Karpas-422 (cell line): ENCODE measurements at regions not wholly inside any gene's neighbourhood (a gene's known extent, or its start where the extent isn't known, plus 50 kb on each side); places are given as distances from the start of the nearest gene placed in this dataset.
"Not testable (repeated sequence)": the region's sequence is repeated elsewhere in the genome, so short reads cannot be mapped to it uniquely, and the experiment has no call there.

Experiments
- DNase-seq: peaks from one replicate; pipeline ENCODE4 v3.0.0-alpha.2; 2015
- H2AFZ ChIP-seq: fragments of 200-600 bp; sonication (generic); 2 replicates; pipeline ENCODE4 v1.6.1; 2014; ENCODE audit warnings: antibody characterized with exemption, low read length, mixed read lengths
- H3K27ac ChIP-seq: fragments of 200-600 bp; sonication (generic); 2 replicates; pipeline ENCODE4 v1.5.1; 2014; ENCODE audit warnings: mild to moderate bottlenecking, low read length, moderate library complexity
- H3K27me3 ChIP-seq: fragments of 200-600 bp; sonication (generic); 2 replicates; pipeline ENCODE4 v1.6.1; 2014; ENCODE audit warnings: low read length, mixed read lengths
- H3K36me3 ChIP-seq: fragments of 200-600 bp; sonication (generic); 2 replicates; pipeline ENCODE4 v1.6.1; 2014; ENCODE audit warnings: low read length, mixed read lengths; ENCODE audit not compliant: insufficient read depth
- H3K4me1 ChIP-seq: fragments of 200-600 bp; sonication (generic); 2 replicates; pipeline ENCODE4 v1.6.1; 2014; ENCODE audit warnings: mild to moderate bottlenecking, low read length, mixed read lengths
- H3K4me2 ChIP-seq: fragments of 200-600 bp; sonication (generic); 2 replicates; pipeline ENCODE4 v1.6.1; 2014; ENCODE audit warnings: low read length, low read depth, mild to moderate bottlenecking; ENCODE audit not compliant: poor library complexity, severe bottlenecking
- H3K4me3 ChIP-seq: fragments of 200-600 bp; sonication (generic); 2 replicates; pipeline ENCODE4 v1.5.1; 2014; ENCODE audit warnings: mild to moderate bottlenecking, antibody characterized with exemption, low read length, mixed read lengths
- H3K79me2 ChIP-seq: fragments of 200-600 bp; sonication (generic); 2 replicates; pipeline ENCODE4 v1.6.1; 2014; ENCODE audit warnings: mild to moderate bottlenecking, low read length, mixed read lengths
- H3K9ac ChIP-seq: fragments of 200-600 bp; sonication (generic); 2 replicates; pipeline ENCODE4 v1.6.0; 2014; ENCODE audit warnings: low read length
- H3K9me2 ChIP-seq: fragments of 200-600 bp; sonication (generic), shearing (Covaris generic); replicated peaks from 2 replicates; pipeline ENCODE4 v1.6.0; 2014; ENCODE audit warnings: mild to moderate bottlenecking, low read length, moderate library complexity; ENCODE audit not compliant: insufficient read depth
- H3K9me3 ChIP-seq: fragments of 300-700, 200-600 bp; sonication (generic); 2 replicates; pipeline ENCODE4 v1.6.1; 2014; ENCODE audit warnings: low read length, mixed read lengths
- H4K20me1 ChIP-seq: fragments of 200-600 bp; sonication (generic); 2 replicates; pipeline ENCODE4 v1.6.1; 2014; ENCODE audit warnings: mild to moderate bottlenecking, antibody characterized with exemption, low read length, low read depth; ENCODE audit not compliant: insufficient read depth

DNA sequence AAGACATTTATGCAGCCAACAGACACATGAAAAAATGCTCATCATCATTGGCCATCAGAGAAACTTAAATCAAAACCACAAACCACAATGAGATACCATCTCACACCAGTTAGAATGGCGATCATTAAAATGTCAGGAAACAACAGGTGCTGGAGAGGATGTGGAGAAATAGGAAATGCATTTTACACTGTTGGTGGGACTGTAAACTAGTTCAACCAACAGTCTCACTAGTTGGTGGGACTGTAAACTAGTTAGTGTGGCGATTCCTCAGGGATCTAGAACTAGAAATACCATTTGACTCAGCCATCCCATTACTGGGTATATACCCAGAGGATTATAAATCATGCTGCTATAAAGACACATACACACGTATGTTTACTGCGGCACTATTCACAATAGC, 518.8 kb downstream of the MMUT start:
- H3K9me2 ChIP-seq, H3K4me2 ChIP-seq, H3K9me3 ChIP-seq, H3K36me3 ChIP-seq, H2AFZ ChIP-seq, H3K79me2 ChIP-seq, H3K27ac ChIP-seq, H3K9ac ChIP-seq, H3K4me3 ChIP-seq, H3K4me1 ChIP-seq, H4K20me1 ChIP-seq, H3K27me3 ChIP-seq: not testable (repeated sequence)
- peak; percentile 79 for DNase-seq

DNA sequence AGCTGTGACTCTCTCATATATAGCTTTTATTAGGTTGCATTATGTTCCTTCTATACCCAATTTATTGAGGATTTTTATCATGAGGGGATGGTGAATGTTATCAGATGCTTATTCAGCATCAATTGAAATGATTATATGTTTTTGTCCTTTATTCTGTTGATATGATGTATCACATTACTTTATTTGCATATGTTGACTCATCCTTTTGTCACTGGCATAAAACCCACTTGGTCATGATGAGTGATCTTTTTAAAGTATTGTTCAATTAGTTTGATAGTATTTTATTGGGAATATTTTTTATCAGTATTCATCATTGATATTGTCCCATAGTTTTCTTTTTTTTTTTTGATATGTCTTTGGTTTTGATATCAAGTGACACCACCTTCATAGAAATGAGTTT, 529.9 kb downstream of the MMUT start:
- no peaks in the 10 kb centered on the region for H3K36me3 ChIP-seq
- no peaks in the 10 kb centered on the region for H3K9me2 ChIP-seq
- no peak overlapping the region for H3K9ac ChIP-seq
- no peaks in the 10 kb centered on the region for H3K27me3 ChIP-seq
- H4K20me1 ChIP-seq: no peaks in the 10 kb centered on the region
- H2AFZ ChIP-seq: no peak overlapping the region
- no peak overlapping the region for H3K27ac ChIP-seq
- H3K4me2 ChIP-seq: no peak overlapping the region
- no peak overlapping the region for H3K4me3 ChIP-seq
- no peaks in the 10 kb centered on the region for H3K4me1 ChIP-seq
- no peaks in the 10 kb centered on the region for H3K9me3 ChIP-seq
- H3K79me2 ChIP-seq: no peaks in the 10 kb centered on the region
- no peak for DNase-seq

DNA sequence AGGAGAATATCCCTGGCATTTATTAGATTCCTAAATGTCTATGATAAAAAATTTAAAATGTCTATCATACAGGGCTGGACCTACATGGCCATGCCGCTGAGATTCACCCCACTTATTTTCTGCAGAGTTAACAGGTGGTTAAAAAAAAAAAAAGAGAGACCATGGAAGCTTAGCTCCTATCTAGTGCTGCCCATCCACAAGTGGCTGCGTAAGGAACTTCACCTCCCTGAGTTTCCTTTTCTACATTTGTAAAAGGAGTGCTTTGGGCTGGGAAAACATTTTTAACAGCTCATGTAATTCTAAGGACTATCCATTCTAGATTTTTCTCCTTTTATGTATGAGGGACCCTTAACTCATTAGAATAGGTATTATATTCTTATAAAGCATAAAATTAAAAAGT, 534.1 kb downstream of the MMUT start:
- H3K4me3 ChIP-seq: no peak overlapping the region
- no peaks in the 10 kb centered on the region for H3K79me2 ChIP-seq
- DNase-seq: no peak
- no peaks in the 10 kb centered on the region for H3K4me1 ChIP-seq
- no peaks in the 10 kb centered on the region for H4K20me1 ChIP-seq
- H3K9ac ChIP-seq: no peak overlapping the region
- H3K36me3 ChIP-seq: no peaks in the 10 kb centered on the region
- H3K9me2 ChIP-seq: no peaks in the 10 kb centered on the region
- no peak overlapping the region for H3K4me2 ChIP-seq
- no peaks in the 10 kb centered on the region for H3K9me3 ChIP-seq
- no peaks in the 10 kb centered on the region for H3K27me3 ChIP-seq
- H3K27ac ChIP-seq: no peak overlapping the region
- H2AFZ ChIP-seq: no peak overlapping the region

DNA sequence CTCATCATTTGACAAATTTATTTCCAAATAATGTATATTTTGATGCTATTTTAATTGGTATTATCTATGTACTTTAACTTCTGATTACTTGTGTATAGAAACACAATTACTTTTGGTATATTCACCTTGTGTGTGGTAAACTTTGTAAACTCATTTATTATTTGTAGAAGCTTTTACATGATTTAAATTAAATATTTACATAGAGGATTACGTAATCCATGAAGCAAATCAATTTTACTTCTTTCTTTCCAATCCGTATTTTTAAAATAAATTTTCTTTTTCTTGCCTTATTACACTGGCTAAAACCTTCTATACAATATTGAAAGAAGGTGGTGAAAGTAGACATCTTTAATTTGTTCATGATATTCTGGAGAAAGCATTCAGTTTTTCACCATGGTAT, 540.2 kb downstream of the MMUT start:
- no peak overlapping the region for H3K4me2 ChIP-seq
- no peaks in the 10 kb centered on the region for H3K4me1 ChIP-seq
- no peaks in the 10 kb centered on the region for H3K36me3 ChIP-seq
- DNase-seq: no peak
- no peaks in the 10 kb centered on the region for H3K9me3 ChIP-seq
- no peak overlapping the region for H3K9ac ChIP-seq
- no peaks in the 10 kb centered on the region for H4K20me1 ChIP-seq
- no peak overlapping the region for H2AFZ ChIP-seq
- no peaks in the 10 kb centered on the region for H3K9me2 ChIP-seq
- H3K79me2 ChIP-seq: no peaks in the 10 kb centered on the region
- no peaks in the 10 kb centered on the region for H3K27me3 ChIP-seq
- H3K27ac ChIP-seq: no peak overlapping the region
- no peak overlapping the region for H3K4me3 ChIP-seq

DNA sequence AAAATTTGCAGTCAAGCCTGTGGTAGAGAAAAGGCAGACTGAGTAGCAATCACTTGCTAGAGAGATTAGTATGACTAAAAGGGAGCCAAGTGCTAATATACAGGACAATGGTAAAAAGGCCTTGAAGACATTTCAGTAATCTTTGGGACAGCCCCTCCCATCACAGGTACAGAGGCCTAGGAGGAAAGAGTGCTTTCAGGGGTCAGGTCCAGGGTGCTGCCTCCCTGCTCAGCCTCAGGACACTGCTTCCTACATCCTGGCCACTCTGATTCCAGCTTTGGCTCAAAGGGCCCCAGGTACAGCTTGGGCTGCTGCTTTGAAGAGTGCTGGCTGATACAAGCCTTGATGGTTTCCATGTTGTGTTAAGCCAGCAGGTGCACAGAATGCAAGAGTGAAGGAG, 543.5 kb downstream of the MMUT start:
- H3K79me2 ChIP-seq: no peaks in the 10 kb centered on the region
- H3K4me3 ChIP-seq: no peak overlapping the region
- no peak overlapping the region for H3K4me2 ChIP-seq
- DNase-seq: no peak
- H3K36me3 ChIP-seq: no peaks in the 10 kb centered on the region
- no peaks in the 10 kb centered on the region for H3K9me3 ChIP-seq
- H3K27me3 ChIP-seq: no peaks in the 10 kb centered on the region
- H4K20me1 ChIP-seq: no peaks in the 10 kb centered on the region
- H3K4me1 ChIP-seq: no peaks in the 10 kb centered on the region
- H3K9me2 ChIP-seq: no peaks in the 10 kb centered on the region; the same call in 1 of the 2 replicates
- no peak overlapping the region for H3K27ac ChIP-seq
- no peak overlapping the region for H3K9ac ChIP-seq
- H2AFZ ChIP-seq: no peak overlapping the region

DNA sequence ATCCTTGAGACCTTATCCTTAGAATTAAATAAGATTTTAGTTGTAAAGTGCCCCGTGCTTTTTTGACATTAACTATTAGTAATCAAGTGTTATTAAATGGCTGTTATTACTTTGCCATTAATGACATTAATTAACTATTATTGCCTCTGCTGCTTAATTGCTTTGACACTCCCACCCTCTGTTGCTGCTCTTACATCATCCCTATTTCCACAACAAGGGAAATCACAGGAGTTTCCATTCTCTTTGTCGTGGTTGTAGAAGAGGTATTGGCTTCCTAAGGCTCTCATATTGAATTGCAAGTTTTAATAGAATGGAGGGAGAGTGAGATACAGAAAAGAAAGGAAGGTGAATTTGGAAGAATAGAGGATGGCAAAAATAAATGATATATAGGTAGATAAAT, 545.8 kb downstream of the MMUT start:
- Histone ChIP-seq H3K4me1 (no peaks in the 10 kb centered on the region), H4K20me1 (no peaks in the 10 kb centered on the region), H3K27me3 (no peaks in the 10 kb centered on the region), H3K9me2 (no peaks in the 10 kb centered on the region; the same call in 1 of the 2 replicates), H3K9me3 (no peaks in the 10 kb centered on the region), H3K4me2 (no peak overlapping the region), H3K79me2 (no peaks in the 10 kb centered on the region), H3K9ac (no peak overlapping the region), H3K27ac (no peak overlapping the region), H3K36me3 (no peaks in the 10 kb centered on the region), H3K4me3 (no peak overlapping the region), H2AFZ (no peak overlapping the region)
- DNase-seq: no peak

DNA sequence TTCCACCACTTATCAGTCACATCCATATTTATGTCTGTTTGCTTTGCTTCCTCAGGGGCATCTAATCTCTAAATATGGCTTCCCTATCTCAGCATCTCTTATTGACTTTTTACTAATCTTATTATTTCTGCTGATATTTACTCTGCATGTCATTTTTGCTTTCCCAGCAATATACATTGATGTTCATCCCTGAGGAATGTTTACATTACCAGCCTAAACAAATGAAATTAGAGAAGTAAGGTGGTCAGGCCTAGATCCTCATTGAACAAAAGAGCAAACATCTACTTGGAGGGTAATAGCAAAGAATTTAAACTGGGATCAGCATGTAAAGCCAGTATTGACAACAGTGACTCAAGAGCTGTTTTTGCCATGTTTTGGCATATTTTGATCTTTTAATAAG, 546.4 kb downstream of the MMUT start:
- Histone ChIP-seq H3K4me1 (no peaks in the 10 kb centered on the region), H3K9me2 (no peaks in the 10 kb centered on the region; the same call in 1 of the 2 replicates), H3K4me3 (no peak overlapping the region), H3K4me2 (no peak overlapping the region), H3K9me3 (no peaks in the 10 kb centered on the region), H2AFZ (no peak overlapping the region), H3K27me3 (no peaks in the 10 kb centered on the region), H4K20me1 (no peaks in the 10 kb centered on the region), H3K27ac (no peak overlapping the region), H3K9ac (no peak overlapping the region), H3K36me3 (no peaks in the 10 kb centered on the region), H3K79me2 (no peaks in the 10 kb centered on the region)
- no peak for DNase-seq

DNA sequence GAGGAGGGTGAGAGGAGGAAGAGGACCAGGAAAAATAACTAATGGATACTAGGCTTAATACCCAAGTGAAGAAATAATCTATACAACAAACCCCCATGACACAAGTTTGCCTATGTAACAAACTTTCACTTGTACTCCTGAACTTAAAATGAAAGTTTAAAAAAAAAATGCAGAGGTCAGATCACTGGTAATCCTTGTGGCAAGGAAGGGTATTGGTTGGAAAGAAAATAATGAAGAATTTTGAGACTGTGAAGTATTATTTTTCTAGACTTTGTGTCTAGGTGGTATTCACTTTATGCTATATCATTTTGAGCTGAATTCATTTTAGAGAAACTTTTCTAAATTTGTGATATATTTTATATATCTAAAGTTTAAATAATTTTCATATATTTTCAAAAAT, 547.5 kb downstream of the MMUT start:
- Histone ChIP-seq H3K27ac (no peak overlapping the region), H2AFZ (no peak overlapping the region), H3K9me2 (no peaks in the 10 kb centered on the region; the same call in 1 of the 2 replicates), H3K4me1 (no peaks in the 10 kb centered on the region), H4K20me1 (no peaks in the 10 kb centered on the region), H3K36me3 (no peaks in the 10 kb centered on the region), H3K27me3 (no peaks in the 10 kb centered on the region), H3K4me3 (no peak overlapping the region), H3K9me3 (no peaks in the 10 kb centered on the region), H3K4me2 (no peak overlapping the region), H3K79me2 (no peaks in the 10 kb centered on the region), H3K9ac (no peak overlapping the region)
- DNase-seq: no peak

DNA sequence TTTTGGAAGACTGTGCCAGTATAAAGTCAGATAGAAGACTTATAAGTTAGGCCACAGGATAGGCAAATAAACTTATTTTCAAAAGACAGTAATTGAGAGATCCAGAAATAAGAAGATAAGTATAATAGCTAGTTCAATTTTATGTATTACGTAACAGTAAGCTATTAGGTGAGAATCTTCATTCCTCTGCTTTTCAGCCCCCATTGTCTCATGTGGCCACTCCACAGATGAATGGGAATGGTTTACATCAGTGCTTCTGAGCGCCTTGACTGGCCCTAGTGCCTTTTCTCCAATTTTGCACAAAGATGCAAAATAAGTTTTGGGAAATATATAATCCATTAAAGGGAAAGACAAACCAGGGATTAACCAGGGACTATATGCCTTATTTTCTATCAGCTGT, 550.5 kb downstream of the MMUT start:
- Histone ChIP-seq H3K79me2 (no peaks in the 10 kb centered on the region), H3K9me3 (no peaks in the 10 kb centered on the region), H3K4me1 (no peaks in the 10 kb centered on the region), H3K9ac (no peak overlapping the region), H3K9me2 (no peaks in the 10 kb centered on the region; the same call in 1 of the 2 replicates), H4K20me1 (no peaks in the 10 kb centered on the region), H3K4me3 (no peak overlapping the region), H3K36me3 (no peaks in the 10 kb centered on the region), H2AFZ (no peak overlapping the region), H3K27ac (no peak overlapping the region), H3K4me2 (no peak overlapping the region), H3K27me3 (no peaks in the 10 kb centered on the region)
- no peak for DNase-seq
